Stimulated activated CD4-positive, alpha-beta T cell treated with anti-CD3 and anti-CD28 coated beads, Interleukin-4, amount 100 ng/mL, for 48 hours (primary cell): ENCODE measurements at regions not wholly inside any gene's neighbourhood (a gene's known extent, or its start where the extent isn't known, plus 50 kb on each side); places are given as distances from the start of the nearest gene placed in this dataset.
"Not testable (repeated sequence)": the region's sequence is repeated elsewhere in the genome, so short reads cannot be mapped to it uniquely, and the experiment has no call there.

Experiments
- DNase-seq, 2 donors: peaks; one replicate each; pipeline ENCODE4 v3.0.0-alpha.2; 2020; ENCODE audit warnings: low read depth in 2 of 2

- no peak for DNase-seq
Observed at GRCh38 chr3:66931699-66932098, 66.4 kb upstream of the KBTBD8 start.

GRCh38 chr3:66933233-66933632, 64.9 kb upstream of the KBTBD8 start:
- no peak for DNase-seq

GRCh38 chr3:66934041-66934440, 64.1 kb upstream of the KBTBD8 start:
- DNase-seq: no peak

- DNase-seq: no peak
Observed at GRCh38 chr3:66934725-66935124, 63.4 kb upstream of the KBTBD8 start.

GRCh38 chr3:66937041-66937440, 61.1 kb upstream of the KBTBD8 start:
- not testable (repeated sequence) for DNase-seq

GRCh38 chr3:66938338-66938963, 59.7 kb upstream of the KBTBD8 start:
- DNase-seq: peak in 1 of 2 donors; percentile 3

GRCh38 chr3:66948041-66948440, 50.1 kb upstream of the KBTBD8 start:
- DNase-seq: no peak
